ENCODE measurements at regions not wholly inside any gene's neighbourhood (a gene's known extent, or its start where the extent isn't known, plus 50 kb on each side); places are given as distances from the start of the nearest gene placed in this dataset.

DNA sequence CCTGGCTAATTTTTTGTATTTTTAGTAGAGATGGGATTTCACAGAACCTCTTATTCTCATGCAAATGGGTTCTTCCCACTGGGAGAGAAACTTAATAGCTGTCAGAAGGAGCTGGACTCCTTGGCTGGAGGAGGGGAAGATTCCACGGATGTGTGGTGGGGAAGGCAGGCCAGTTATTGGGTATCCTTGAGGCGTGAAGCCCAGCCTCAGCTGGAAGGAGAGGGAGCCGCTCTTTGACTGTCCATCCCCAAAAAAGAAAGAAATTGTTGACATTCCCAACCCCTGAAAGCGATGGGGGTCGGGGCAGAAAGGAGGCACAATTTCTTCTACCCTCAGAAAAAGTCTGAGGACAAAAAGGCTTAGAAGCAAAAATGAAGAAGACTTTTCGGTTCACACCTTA lies 983.1 kb upstream of the PABPC4L start:
- Histone ChIP-seq H3K4me3 (ENCODE audit: insufficient read depth, low read depth, low read length) (no peak overlapping the region), H3K4me1 (ENCODE audit: insufficient read depth, low read length) (no peaks in the 10 kb centered on the region), H3K9me3 (ENCODE audit: insufficient read depth, low read depth, low read length) (no peaks in the 10 kb centered on the region), H2AFZ (ENCODE audit: low read depth, low read length) (no peak overlapping the region), H3K27ac (ENCODE audit: low read depth, low read length) (no peak overlapping the region), H3K79me2 (ENCODE audit: insufficient read depth, low read length) (no peaks in the 10 kb centered on the region), H4K20me1 (ENCODE audit: insufficient read depth, low read length) (no peaks in the 10 kb centered on the region), H3K4me2 (ENCODE audit: low read length) (no peak overlapping the region), H3K27me3 (ENCODE audit: insufficient read depth, low read length) (no peaks in the 10 kb centered on the region), H3K36me3 (ENCODE audit: insufficient read depth, low read length) (no peaks in the 10 kb centered on the region), H3K9ac (ENCODE audit: low read length) (no peak overlapping the region)
- TF ChIP-seq, protein P1, sequence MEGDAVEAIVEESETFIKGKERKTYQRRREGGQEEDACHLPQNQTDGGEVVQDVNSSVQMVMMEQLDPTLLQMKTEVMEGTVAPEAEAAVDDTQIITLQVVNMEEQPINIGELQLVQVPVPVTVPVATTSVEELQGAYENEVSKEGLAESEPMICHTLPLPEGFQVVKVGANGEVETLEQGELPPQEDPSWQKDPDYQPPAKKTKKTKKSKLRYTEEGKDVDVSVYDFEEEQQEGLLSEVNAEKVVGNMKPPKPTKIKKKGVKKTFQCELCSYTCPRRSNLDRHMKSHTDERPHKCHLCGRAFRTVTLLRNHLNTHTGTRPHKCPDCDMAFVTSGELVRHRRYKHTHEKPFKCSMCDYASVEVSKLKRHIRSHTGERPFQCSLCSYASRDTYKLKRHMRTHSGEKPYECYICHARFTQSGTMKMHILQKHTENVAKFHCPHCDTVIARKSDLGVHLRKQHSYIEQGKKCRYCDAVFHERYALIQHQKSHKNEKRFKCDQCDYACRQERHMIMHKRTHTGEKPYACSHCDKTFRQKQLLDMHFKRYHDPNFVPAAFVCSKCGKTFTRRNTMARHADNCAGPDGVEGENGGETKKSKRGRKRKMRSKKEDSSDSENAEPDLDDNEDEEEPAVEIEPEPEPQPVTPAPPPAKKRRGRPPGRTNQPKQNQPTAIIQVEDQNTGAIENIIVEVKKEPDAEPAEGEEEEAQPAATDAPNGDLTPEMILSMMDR (IDR thresholded peaks at IDR 0.05; ENCODE audit: insufficient read depth, low read depth, low read length), result no peak
- TF ChIP-seq EZH2 (IDR thresholded peaks at IDR 0.05; ENCODE audit: insufficient read depth, low read length), result no peak
- Mint-ChIP-seq H3K27me3 (ENCODE audit: low read depth, unreplicated experiment) (no peaks in the 10 kb centered on the region), H3K4me1 (ENCODE audit: low read depth, unreplicated experiment) (peaks cover 2% of the 10 kb centered on the region), H3K36me3 (ENCODE audit: low read depth, unreplicated experiment) (no peaks in the 10 kb centered on the region), H3K4me3 (ENCODE audit: unreplicated experiment) (no peak overlapping the region), H3K9me3 (ENCODE audit: unreplicated experiment) (peaks cover 6% of the 10 kb centered on the region), H3K27ac (ENCODE audit: unreplicated experiment) (no peak overlapping the region)
- FAIRE-seq, result no peak
- no peak for DNase-seq (ENCODE audit: low read depth)

DNA sequence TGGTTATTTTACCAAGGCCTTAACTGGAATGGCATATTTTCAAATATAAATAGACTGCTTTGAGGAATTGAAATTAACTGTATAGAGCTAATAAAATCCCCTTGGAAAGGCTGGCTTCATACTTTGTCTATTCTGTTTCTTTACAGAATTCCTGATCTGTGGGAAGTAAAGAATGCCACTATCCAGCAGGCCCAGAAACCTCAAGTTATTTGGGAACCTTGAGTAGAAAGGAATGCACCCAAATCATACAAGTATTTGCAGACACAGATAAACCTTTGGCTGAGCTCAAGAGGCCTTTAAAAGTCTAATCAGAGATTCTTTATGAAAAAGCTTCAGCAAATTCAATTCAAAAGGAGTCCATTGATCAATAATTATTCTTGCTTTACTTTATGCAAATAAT lies 975.7 kb upstream of the PABPC4L start:
- no peak overlapping the region for H3K27ac ChIP-seq (ENCODE audit: low read depth, low read length)
- no peaks in the 10 kb centered on the region for H3K4me1 ChIP-seq (ENCODE audit: insufficient read depth, low read length)
- TF ChIP-seq, protein P1 (IDR thresholded peaks at IDR 0.05; ENCODE audit: insufficient read depth, low read depth, low read length), result no peak
- no peak for TF ChIP-seq EZH2 (IDR thresholded peaks at IDR 0.05; ENCODE audit: insufficient read depth, low read length)
- H4K20me1 ChIP-seq (ENCODE audit: insufficient read depth, low read length), result no peaks in the 10 kb centered on the region
- H2AFZ ChIP-seq (ENCODE audit: low read depth, low read length), result no peak overlapping the region
- H3K9me3 ChIP-seq (ENCODE audit: insufficient read depth, low read depth, low read length), result no peaks in the 10 kb centered on the region
- H3K27me3 ChIP-seq (ENCODE audit: insufficient read depth, low read length), result no peaks in the 10 kb centered on the region
- H3K4me1 Mint-ChIP-seq (ENCODE audit: low read depth, unreplicated experiment), result peaks cover 8% of the 10 kb centered on the region
- H3K9me3 Mint-ChIP-seq (ENCODE audit: unreplicated experiment), result peaks cover 4% of the 10 kb centered on the region
- no peak overlapping the region for H3K4me3 Mint-ChIP-seq (ENCODE audit: unreplicated experiment)
- H3K4me2 ChIP-seq (ENCODE audit: low read length), result no peak overlapping the region
- no peak overlapping the region for H3K4me3 ChIP-seq (ENCODE audit: insufficient read depth, low read depth, low read length)
- no peak overlapping the region for H3K9ac ChIP-seq (ENCODE audit: low read length)
- H3K36me3 Mint-ChIP-seq (ENCODE audit: low read depth, unreplicated experiment), result no peaks in the 10 kb centered on the region
- no peaks in the 10 kb centered on the region for H3K79me2 ChIP-seq (ENCODE audit: insufficient read depth, low read length)
- no peaks in the 10 kb centered on the region for H3K36me3 ChIP-seq (ENCODE audit: insufficient read depth, low read length)
- H3K27ac Mint-ChIP-seq (ENCODE audit: unreplicated experiment), result no peak overlapping the region
- no peaks in the 10 kb centered on the region for H3K27me3 Mint-ChIP-seq (ENCODE audit: low read depth, unreplicated experiment)
- DNase-seq (ENCODE audit: low read depth), result peak; percentile 81
- no peak for FAIRE-seq

DNA sequence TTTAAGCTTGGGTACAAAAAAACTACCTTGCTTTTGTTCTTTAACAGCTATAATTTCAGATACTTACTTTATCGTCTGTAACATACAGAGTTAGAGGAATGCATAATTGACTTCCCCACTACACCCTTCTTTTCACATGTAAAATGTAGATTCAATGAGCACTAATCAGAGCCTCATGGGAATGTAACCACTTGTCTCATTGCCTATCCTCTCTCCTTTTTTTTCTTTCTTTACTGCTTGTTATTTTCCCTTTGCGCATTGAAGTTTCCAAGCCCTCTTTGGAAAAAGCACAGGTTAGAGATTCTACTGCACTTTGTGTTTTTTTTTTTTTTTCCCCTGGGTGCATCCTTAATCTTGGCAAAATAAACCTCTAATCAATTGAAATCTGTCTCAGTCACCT lies 965.1 kb upstream of the PABPC4L start:
- Histone ChIP-seq H3K4me1 (ENCODE audit: insufficient read depth, low read length) (no peaks in the 10 kb centered on the region), H3K79me2 (ENCODE audit: insufficient read depth, low read length) (no peaks in the 10 kb centered on the region), H3K27me3 (ENCODE audit: insufficient read depth, low read length) (no peaks in the 10 kb centered on the region), H3K36me3 (ENCODE audit: insufficient read depth, low read length) (no peaks in the 10 kb centered on the region), H3K4me2 (ENCODE audit: low read length) (no peak overlapping the region), H3K9ac (ENCODE audit: low read length) (no peak overlapping the region), H2AFZ (ENCODE audit: low read depth, low read length) (no peak overlapping the region), H3K4me3 (ENCODE audit: insufficient read depth, low read depth, low read length) (no peak overlapping the region), H4K20me1 (ENCODE audit: insufficient read depth, low read length) (no peaks in the 10 kb centered on the region), H3K27ac (ENCODE audit: low read depth, low read length) (no peak overlapping the region), H3K9me3 (ENCODE audit: insufficient read depth, low read depth, low read length) (no peaks in the 10 kb centered on the region)
- H3K9me3 Mint-ChIP-seq (ENCODE audit: unreplicated experiment), result peaks cover 5% of the 10 kb centered on the region
- no peaks in the 10 kb centered on the region for H3K36me3 Mint-ChIP-seq (ENCODE audit: low read depth, unreplicated experiment)
- H3K4me3 Mint-ChIP-seq (ENCODE audit: unreplicated experiment), result no peak overlapping the region
- no peak overlapping the region for H3K27ac Mint-ChIP-seq (ENCODE audit: unreplicated experiment)
- TF ChIP-seq EZH2 (IDR thresholded peaks at IDR 0.05; ENCODE audit: insufficient read depth, low read length), result no peak
- TF ChIP-seq, protein P1 (IDR thresholded peaks at IDR 0.05; ENCODE audit: insufficient read depth, low read depth, low read length), result no peak
- DNase-seq (ENCODE audit: low read depth) (no peak), FAIRE-seq (no peak)
- H3K27me3 Mint-ChIP-seq (ENCODE audit: low read depth, unreplicated experiment), result no peaks in the 10 kb centered on the region
- no peaks in the 10 kb centered on the region for H3K4me1 Mint-ChIP-seq (ENCODE audit: low read depth, unreplicated experiment)

All from astrocyte (in vitro differentiated cells and primary cell).